ENCODE measurements at regions not wholly inside any gene's neighbourhood (a gene's known extent, or its start where the extent isn't known, plus 50 kb on each side); places are given as distances from the start of the nearest gene placed in this dataset.

DNA sequence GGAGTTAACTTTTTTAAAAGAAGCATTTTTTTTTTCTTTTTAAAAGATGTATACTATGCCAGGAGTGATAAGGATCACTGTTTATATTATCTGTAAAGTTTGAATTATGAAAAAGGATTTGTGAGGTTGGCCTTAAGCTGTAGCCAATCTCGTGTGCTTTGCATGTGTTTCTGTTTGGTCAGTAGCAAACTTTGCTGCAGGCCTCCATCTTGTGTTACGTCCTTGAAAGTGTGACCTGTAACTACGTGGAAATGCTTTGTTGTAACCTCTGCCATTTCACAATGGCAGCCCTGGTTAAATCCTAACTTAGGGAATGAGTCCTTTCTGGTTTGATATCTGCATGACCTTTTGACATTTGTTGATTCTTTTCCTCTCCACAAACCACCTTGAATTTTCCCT is 1345.6 kb downstream of the NSUN3 start:
- TF ChIP-seq, protein P1, sequence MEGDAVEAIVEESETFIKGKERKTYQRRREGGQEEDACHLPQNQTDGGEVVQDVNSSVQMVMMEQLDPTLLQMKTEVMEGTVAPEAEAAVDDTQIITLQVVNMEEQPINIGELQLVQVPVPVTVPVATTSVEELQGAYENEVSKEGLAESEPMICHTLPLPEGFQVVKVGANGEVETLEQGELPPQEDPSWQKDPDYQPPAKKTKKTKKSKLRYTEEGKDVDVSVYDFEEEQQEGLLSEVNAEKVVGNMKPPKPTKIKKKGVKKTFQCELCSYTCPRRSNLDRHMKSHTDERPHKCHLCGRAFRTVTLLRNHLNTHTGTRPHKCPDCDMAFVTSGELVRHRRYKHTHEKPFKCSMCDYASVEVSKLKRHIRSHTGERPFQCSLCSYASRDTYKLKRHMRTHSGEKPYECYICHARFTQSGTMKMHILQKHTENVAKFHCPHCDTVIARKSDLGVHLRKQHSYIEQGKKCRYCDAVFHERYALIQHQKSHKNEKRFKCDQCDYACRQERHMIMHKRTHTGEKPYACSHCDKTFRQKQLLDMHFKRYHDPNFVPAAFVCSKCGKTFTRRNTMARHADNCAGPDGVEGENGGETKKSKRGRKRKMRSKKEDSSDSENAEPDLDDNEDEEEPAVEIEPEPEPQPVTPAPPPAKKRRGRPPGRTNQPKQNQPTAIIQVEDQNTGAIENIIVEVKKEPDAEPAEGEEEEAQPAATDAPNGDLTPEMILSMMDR (IDR thresholded peaks at IDR 0.05; ENCODE audit: low read length): no peak
- TF ChIP-seq EZH2 (IDR thresholded peaks at IDR 0.05; ENCODE audit: borderline replicate concordance, low read length): no peak
